LNCaP clone FGC (cell line): ENCODE measurements at regions not wholly inside any gene's neighbourhood (a gene's known extent, or its start where the extent isn't known, plus 50 kb on each side); places are given as distances from the start of the nearest gene placed in this dataset.
"Not testable (repeated sequence)": the region's sequence is repeated elsewhere in the genome, so short reads cannot be mapped to it uniquely, and the experiment has no call there.

Source experiments
- DNase-seq: peaks from one replicate; pipeline ENCODE4 v3.0.0-alpha.2; 2011; ENCODE audit warnings: low read depth
- H3K4me3 ChIP-seq: 2 replicates; pipeline ENCODE4 v1.5.1; 2011; ENCODE audit warnings: mild to moderate bottlenecking, low read depth, low read length, control low read depth
- TF ChIP-seq, protein P1 (sequence below): IDR thresholded peaks from 2 replicates; pipeline ENCODE4 v1.5.1; 2012; ENCODE audit warnings: mild to moderate bottlenecking; ENCODE audit not compliant: control insufficient read depth, insufficient read depth; ENCODE audit errors: extremely low read depth

DNA sequence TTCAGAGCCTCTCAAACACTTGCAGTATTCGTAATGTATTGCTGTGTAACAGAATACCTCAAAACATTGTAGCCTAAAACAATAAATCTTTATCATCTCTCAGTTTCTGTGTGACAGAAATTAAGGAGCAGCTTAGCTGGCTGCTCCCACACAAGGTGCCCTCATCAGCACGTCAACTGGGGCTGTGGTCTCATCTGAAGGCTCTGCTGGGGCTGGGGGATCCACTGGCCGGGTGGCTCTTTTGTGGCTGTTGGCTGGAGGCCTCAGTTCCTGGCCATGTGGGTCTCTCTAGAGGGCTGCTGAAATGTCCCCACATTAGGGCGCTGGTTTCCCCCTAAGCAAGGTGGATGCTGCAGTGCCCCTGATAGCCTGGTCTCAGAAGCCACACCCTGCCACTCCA, 113.4 kb upstream of the CIBAR2 start:
- DNase-seq: no peak
- TF ChIP-seq, protein P1, sequence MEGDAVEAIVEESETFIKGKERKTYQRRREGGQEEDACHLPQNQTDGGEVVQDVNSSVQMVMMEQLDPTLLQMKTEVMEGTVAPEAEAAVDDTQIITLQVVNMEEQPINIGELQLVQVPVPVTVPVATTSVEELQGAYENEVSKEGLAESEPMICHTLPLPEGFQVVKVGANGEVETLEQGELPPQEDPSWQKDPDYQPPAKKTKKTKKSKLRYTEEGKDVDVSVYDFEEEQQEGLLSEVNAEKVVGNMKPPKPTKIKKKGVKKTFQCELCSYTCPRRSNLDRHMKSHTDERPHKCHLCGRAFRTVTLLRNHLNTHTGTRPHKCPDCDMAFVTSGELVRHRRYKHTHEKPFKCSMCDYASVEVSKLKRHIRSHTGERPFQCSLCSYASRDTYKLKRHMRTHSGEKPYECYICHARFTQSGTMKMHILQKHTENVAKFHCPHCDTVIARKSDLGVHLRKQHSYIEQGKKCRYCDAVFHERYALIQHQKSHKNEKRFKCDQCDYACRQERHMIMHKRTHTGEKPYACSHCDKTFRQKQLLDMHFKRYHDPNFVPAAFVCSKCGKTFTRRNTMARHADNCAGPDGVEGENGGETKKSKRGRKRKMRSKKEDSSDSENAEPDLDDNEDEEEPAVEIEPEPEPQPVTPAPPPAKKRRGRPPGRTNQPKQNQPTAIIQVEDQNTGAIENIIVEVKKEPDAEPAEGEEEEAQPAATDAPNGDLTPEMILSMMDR: no peak
- no peak overlapping the region for H3K4me3 ChIP-seq

DNA sequence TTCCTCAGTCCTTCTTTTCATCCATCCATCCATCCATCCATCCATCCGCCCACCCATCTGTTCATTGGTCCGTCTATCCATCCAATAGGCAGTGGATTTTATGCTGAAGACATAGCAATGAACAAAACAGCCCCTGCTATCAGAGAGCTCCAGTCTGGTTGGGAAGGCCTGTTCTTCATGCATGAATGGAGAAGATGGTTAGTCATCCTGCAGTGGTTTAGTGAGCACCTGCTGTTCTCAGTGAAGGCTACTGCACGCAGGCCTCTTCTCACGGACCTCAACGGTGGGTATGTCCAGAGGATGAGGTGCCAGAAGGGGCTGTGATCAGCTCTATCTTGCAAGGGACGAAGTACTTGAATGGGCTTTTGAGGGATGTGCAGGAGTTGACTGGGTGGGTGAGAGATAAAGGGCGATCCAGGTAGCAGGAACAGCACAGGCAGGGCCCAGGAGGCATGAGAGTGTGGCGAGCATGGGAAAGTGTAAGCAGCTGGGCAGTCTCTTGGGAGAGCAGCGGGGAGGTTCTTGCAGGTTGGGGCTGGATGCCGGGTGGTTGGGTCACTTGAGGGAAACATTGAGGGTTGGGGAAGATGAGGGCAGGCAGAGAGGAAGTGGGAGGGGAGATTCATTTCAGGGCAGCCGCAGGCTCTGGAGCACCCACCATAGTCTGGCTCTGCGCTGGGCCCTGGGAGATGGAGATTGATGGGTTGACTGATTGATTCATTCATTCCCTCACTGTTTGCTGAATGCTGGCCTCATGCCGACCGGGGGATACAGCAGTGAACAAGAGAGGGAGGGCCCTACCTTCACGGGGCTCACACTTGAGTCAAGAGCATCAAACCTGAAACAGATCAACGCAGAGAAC, 115.0 kb upstream of the CIBAR2 start:
- no peak for DNase-seq
- TF ChIP-seq, protein P1: no peak
- no peak overlapping the region for H3K4me3 ChIP-seq

- H3K4me3 ChIP-seq: no peak overlapping the region
- TF ChIP-seq, protein P1: no peak
- no peak for DNase-seq
Measured at GRCh38 chr16:85227946-85228862, 115.9 kb upstream of the CIBAR2 start.

DNA sequence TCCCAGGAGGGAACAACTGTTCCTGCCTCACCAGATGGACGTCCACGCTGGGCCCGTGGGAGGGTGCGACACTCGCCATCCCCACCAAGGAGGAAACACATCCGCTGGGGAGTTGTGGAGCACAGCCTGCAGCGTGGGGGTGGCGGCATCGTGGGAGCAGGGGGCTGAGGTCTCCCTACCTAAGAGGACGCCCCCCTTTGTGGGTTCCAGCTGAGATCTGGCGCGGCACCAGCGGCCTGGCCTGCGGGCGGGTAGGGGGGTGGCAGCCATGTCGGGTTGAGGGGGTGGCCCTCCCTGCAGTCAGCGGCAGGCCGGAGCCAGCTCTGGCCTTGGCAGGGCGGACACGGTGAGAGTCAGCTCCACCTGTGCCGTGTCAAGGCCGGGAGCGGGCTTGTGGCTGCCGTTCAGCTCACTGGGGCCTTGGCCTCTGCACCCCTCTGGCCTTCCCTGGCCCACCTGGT, 116.7 kb upstream of the CIBAR2 start:
- TF ChIP-seq, protein P1: no peak
- H3K4me3 ChIP-seq: no peak overlapping the region
- no peak for DNase-seq

- TF ChIP-seq, protein P1: no peak
- H3K4me3 ChIP-seq: no peak overlapping the region
- no peak for DNase-seq
Measured at GRCh38 chr16:85229869-85230462, 117.7 kb upstream of the CIBAR2 start.

DNA sequence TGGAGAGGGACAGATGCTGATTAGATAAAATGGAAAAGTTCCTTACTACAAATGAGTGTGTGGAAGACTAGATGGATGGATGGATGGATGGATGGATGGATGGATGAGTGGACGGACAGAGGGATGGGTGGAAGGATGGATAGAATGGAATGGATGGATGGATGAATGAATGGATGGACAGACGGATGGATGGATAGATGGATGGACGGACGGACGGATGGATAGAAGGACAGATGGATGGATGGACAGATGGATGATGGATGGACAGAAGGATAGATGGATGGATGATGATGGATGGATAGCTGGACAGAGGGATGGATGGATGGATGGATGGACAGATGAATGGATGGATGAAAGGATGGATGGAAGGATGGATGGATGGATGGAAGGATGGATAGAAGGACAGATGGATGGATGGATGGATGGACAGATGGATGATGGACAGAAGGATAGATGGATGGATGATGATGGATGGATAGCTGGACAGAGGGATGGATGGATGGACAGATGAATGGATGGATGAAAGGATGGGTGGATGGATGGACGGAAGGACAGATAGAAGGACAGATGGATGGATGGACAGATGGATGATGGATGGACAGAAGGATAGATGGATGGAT, 118.6 kb upstream of the CIBAR2 start:
- not testable (repeated sequence) for H3K4me3 ChIP-seq, DNase-seq
